SK-N-SH (cell line): ENCODE measurements at regions not wholly inside any gene's neighbourhood (a gene's known extent, or its start where the extent isn't known, plus 50 kb on each side); places are given as distances from the start of the nearest gene placed in this dataset.
A peak's percentile ranks its signal among the peaks of the same experiment; 100 is the strongest.

Source experiments
- CTCF ChIA-PET: fragments of 300-600, 350-600 bp; formaldehyde crosslinking; extraction: SDS; loops from one replicate; lab custom pipeline; 2021; lab: Yijun Ruan, JAX
- POLR2A ChIA-PET: fragments of 350-600 bp; sonication (Branson Sonifier 250); formaldehyde crosslinking; extraction: SDS; loops from one replicate; lab custom pipeline; 2020; ENCODE audit warnings: antibody characterized with exemption, inconsistent platforms; lab: Yijun Ruan, JAX
- DNase-seq: peaks from one replicate; pipeline ENCODE4 v3.0.0; 2012
- H2AFZ ChIP-seq: fragments of 200-600 bp; sonication (generic); 2 replicates; pipeline ENCODE4 v1.8.1; 2016; ENCODE audit warnings: antibody characterized with exemption, mild to moderate bottlenecking, low read depth
- H3F3A ChIP-seq: fragments of 200-600 bp; sonication (generic); replicated peaks from 2 replicates; pipeline ENCODE3; 2016; ENCODE audit warnings: antibody characterized with exemption, mild to moderate bottlenecking; ENCODE audit not compliant: insufficient read depth
- H3K27ac ChIP-seq, 2 experiments: fragments of 200-500 bp in 1 of 2; fragments of 200-600 bp in 1 of 2; sonication (Bioruptor generic) in 1 of 2; sonication (generic), shearing (Covaris generic) in 1 of 2; 2 replicates each; pipeline versions ENCODE4 v1.5.1 to v1.6.1; 2014 to 2016; ENCODE audit warnings: low read depth in 2 of 2, inconsistent platforms in 1 of 2, low read length in 1 of 2, mild to moderate bottlenecking in 1 of 2, mixed read lengths in 1 of 2
- H3K27me3 ChIP-seq: fragments of 200-600 bp; sonication (generic), shearing (Covaris generic); 2 replicates; pipeline ENCODE4 v1.6.1; 2016; ENCODE audit warnings: mixed run types; ENCODE audit not compliant: insufficient read depth
- H3K36me3 ChIP-seq, 2 experiments: fragments of 200-500 bp in 1 of 2; fragments of 200-600 bp in 1 of 2; sonication (Bioruptor generic) in 1 of 2; sonication (generic) in 1 of 2; replicated peaks in 1 of 2; 2 replicates each; pipeline versions ENCODE3 to v1.5.1; 2014 to 2016; ENCODE audit warnings: low read length in 1 of 2, mild to moderate bottlenecking in 1 of 2; ENCODE audit not compliant: insufficient read depth in 2 of 2, control insufficient read depth in 1 of 2
- H3K4me1 ChIP-seq, 2 experiments: fragments of 200-500 bp in 1 of 2; fragments of 200-600 bp in 1 of 2; sonication (Bioruptor generic) in 1 of 2; sonication (generic), shearing (Covaris generic) in 1 of 2; 2 replicates each; pipeline versions ENCODE4 v1.5.1 to v1.6.1; 2014 to 2016; ENCODE audit warnings: low read depth in 1 of 2, low read length in 1 of 2, mixed run types in 1 of 2; ENCODE audit not compliant: insufficient read depth in 2 of 2, control insufficient read depth in 1 of 2
- H3K4me2 ChIP-seq: fragments of 200-600 bp; sonication (generic), shearing (Covaris generic); 2 replicates; pipeline ENCODE4 v1.6.1; 2017; ENCODE audit warnings: mixed run types
- H3K4me3 ChIP-seq, 2 experiments: fragments of 200-500 bp in 1 of 2; fragments of 200-600 bp in 1 of 2; sonication (Bioruptor generic) in 1 of 2; sonication (generic), shearing (Covaris generic) in 1 of 2; 2 replicates each; pipeline versions ENCODE4 v1.5.1 to v1.8.1; 2014 to 2016; ENCODE audit warnings: low read depth in 2 of 2, inconsistent platforms in 1 of 2, low read length in 1 of 2, mild to moderate bottlenecking in 1 of 2, mixed read lengths in 1 of 2, moderate library complexity in 1 of 2
- H3K79me2 ChIP-seq: fragments of 200-600 bp; sonication (generic); 2 replicates; pipeline ENCODE4 v1.8.1; 2017; ENCODE audit warnings: mild to moderate bottlenecking; ENCODE audit not compliant: insufficient read depth
- H3K9ac ChIP-seq: fragments of 200-600 bp; sonication (generic); 2 replicates; pipeline ENCODE4 v1.6.1; 2017; ENCODE audit warnings: mixed run types
- H3K9me2 ChIP-seq: fragments of 200-600 bp; sonication (generic); 2 replicates; pipeline ENCODE4 v1.6.1; 2017; ENCODE audit warnings: mixed run types
- H3K9me3 ChIP-seq: fragments of 200-600 bp; sonication (generic); 2 replicates; pipeline ENCODE4 v1.6.1; 2017; ENCODE audit warnings: mixed run types, mild to moderate bottlenecking, moderate library complexity
- H4K20me1 ChIP-seq: fragments of 200-600 bp; sonication (generic); 2 replicates; pipeline ENCODE4 v1.6.1; 2017; ENCODE audit warnings: mild to moderate bottlenecking, mixed run types; ENCODE audit not compliant: insufficient read depth
- CTCF ChIP-seq: fragments of 200-600 bp; sonication (generic); IDR thresholded peaks from 2 replicates; pipeline ENCODE4 v1.6.1; 2017; ENCODE audit warnings: antibody characterized with exemption, mild to moderate bottlenecking, moderate library complexity
- EZH2phosphoT487 ChIP-seq: fragments of 200-600 bp; sonication (generic); IDR thresholded peaks from 2 replicates; pipeline ENCODE4 v1.6.1; 2017; ENCODE audit warnings: low read depth, mixed run types, mild to moderate bottlenecking, antibody characterized with exemption, moderate library complexity, borderline replicate concordance
- FOSL2 ChIP-seq: IDR thresholded peaks from 2 replicates; pipeline ENCODE4 v1.4.0; 2012; ENCODE audit warnings: low read depth, mild to moderate bottlenecking, moderate library complexity, borderline replicate concordance
- GABPA ChIP-seq: IDR thresholded peaks from 2 replicates; pipeline ENCODE4 v1.4.0; 2012; ENCODE audit warnings: low read depth, mild to moderate bottlenecking
- GATA2 ChIP-seq: sonication (generic); formaldehyde crosslinking; IDR thresholded peaks from 2 replicates; pipeline ENCODE4 v1.5.0; 2020; ENCODE audit warnings: mild to moderate bottlenecking, missing genetic modification reagents
- IRF3 ChIP-seq: fragments of 150-350 bp; IDR thresholded peaks from 2 replicates; pipeline ENCODE4 v1.6.1; 2016; ENCODE audit warnings: mild to moderate bottlenecking, low read depth, low read length
- JUND ChIP-seq: IDR thresholded peaks from 2 replicates; pipeline ENCODE4 v1.4.0; 2012
- MXI1 ChIP-seq: IDR thresholded peaks from 2 replicates; pipeline ENCODE4 v1.6.1; 2012; ENCODE audit warnings: mild to moderate bottlenecking, low read depth, low read length, improper control_type of control experiment
- NFIC ChIP-seq: IDR thresholded peaks from 2 replicates; pipeline ENCODE4 v1.4.0; 2012; ENCODE audit warnings: borderline replicate concordance
- PBX3 ChIP-seq: IDR thresholded peaks from 2 replicates; pipeline ENCODE4; 2012
- POLR2AphosphoS5 ChIP-seq: IDR thresholded peaks from 2 replicates; pipeline ENCODE4 v1.6.1; 2012; ENCODE audit warnings: low read depth, low read length
- RCOR1 ChIP-seq: fragments of 150-350 bp; IDR thresholded peaks from 2 replicates; pipeline ENCODE4 v1.6.1; 2017; ENCODE audit warnings: antibody characterized with exemption, low read length
- RFX5 ChIP-seq: IDR thresholded peaks from 2 replicates; pipeline ENCODE4 v1.6.1; 2012; ENCODE audit warnings: mild to moderate bottlenecking, improper control_type of control experiment, low read length
- RXRA ChIP-seq: IDR thresholded peaks from 2 replicates; pipeline ENCODE4 v1.4.0; 2012; ENCODE audit warnings: low read depth, mild to moderate bottlenecking, borderline replicate concordance
- SIN3A ChIP-seq: IDR thresholded peaks from 2 replicates; pipeline ENCODE4 v1.6.1; 2012; ENCODE audit warnings: low read depth, mild to moderate bottlenecking, low read length, moderate library complexity, borderline replicate concordance
- SMC3 ChIP-seq: IDR thresholded peaks from 2 replicates; pipeline ENCODE4 v1.6.1; 2012; ENCODE audit warnings: low read depth, low read length, improper control_type of control experiment
- TAF1 ChIP-seq: IDR thresholded peaks from 2 replicates; pipeline ENCODE4 v1.6.1; 2012; ENCODE audit warnings: low read depth, mild to moderate bottlenecking, low read length, moderate library complexity, borderline replicate concordance
- USF1 ChIP-seq: IDR thresholded peaks from 2 replicates; pipeline ENCODE4 v1.4.0; 2012; ENCODE audit warnings: low read depth, borderline replicate concordance
- YY1 ChIP-seq: IDR thresholded peaks from 2 replicates; pipeline ENCODE4 v1.4.0; 2012; ENCODE audit warnings: low read depth, mild to moderate bottlenecking
- ZBTB33 ChIP-seq: IDR thresholded peaks from 2 replicates; pipeline ENCODE4 v1.4.0; 2012; ENCODE audit warnings: low read depth, borderline replicate concordance
- WGBS: methylation state at CpG from one replicate; pipeline ENCODE4 v1.1.6; 2017; ENCODE audit warnings: low lambda C conversion rate; 5-methylcytosine and 5-hydroxymethylcytosine counted together

- no peak for TF ChIP-seq GABPA
- TF ChIP-seq TAF1: no peak
- no peak for TF ChIP-seq FOSL2
- TF ChIP-seq EZH2phosphoT487: no peak
- no peak for TF ChIP-seq RCOR1
- no peak for TF ChIP-seq IRF3
- no peak for TF ChIP-seq RXRA
- no peak for TF ChIP-seq GATA2
- no peak for TF ChIP-seq NFIC
- no peak for TF ChIP-seq YY1
- no peak for TF ChIP-seq ZBTB33
- TF ChIP-seq SMC3: no peak
- no peak for TF ChIP-seq MXI1
- H3K9me2 ChIP-seq: no peaks in the 10 kb centered on the region
- no peaks in the 10 kb centered on the region for H3K79me2 ChIP-seq
- DNase-seq: no peak
- no peak overlapping the region for H3K4me2 ChIP-seq
- no peak overlapping the region for H3K4me3 ChIP-seq
- H3K27me3 ChIP-seq: no peaks in the 10 kb centered on the region
- no peaks in the 10 kb centered on the region for H4K20me1 ChIP-seq
- 74% methylated on average over 1 of the region's 1 CpG for WGBS
- no peak overlapping the region for H3K9ac ChIP-seq
- no peak overlapping the region for H3K27ac ChIP-seq
- CTCF ChIA-PET: no interaction called here
- peaks cover 5 to 13% of the 10 kb centered on the region in 2 experiments; a peak in 3 of 4 replicates for H3K4me1 ChIP-seq
- H2AFZ ChIP-seq: no peak overlapping the region
- POLR2A ChIA-PET: no interaction called here
- H3K9me3 ChIP-seq: no peaks in the 10 kb centered on the region
- H3F3A ChIP-seq: no peaks in the 10 kb centered on the region
- no peaks in the 10 kb centered on the region for H3K36me3 ChIP-seq
Observed at GRCh38 chr2:18474700-18475099, 85.8 kb downstream of the RDH14 start.

- H3K9ac ChIP-seq: no peak overlapping the region
- no peaks in the 10 kb centered on the region for H3K79me2 ChIP-seq
- H3K9me2 ChIP-seq: no peaks in the 10 kb centered on the region
- H2AFZ ChIP-seq: peak overlapping the region; percentile 42; the same call in 1 of the 2 replicates
- no peak for DNase-seq
- peak overlapping the region in 1 of 2 experiments; percentile 40; a peak in 1 of 4 replicates for H3K27ac ChIP-seq
- H3K9me3 ChIP-seq: no peaks in the 10 kb centered on the region
- CTCF ChIA-PET: no interaction called here
- no peak overlapping the region for H3K4me3 ChIP-seq
- WGBS: 28% methylated on average over 9 of the region's 9 CpGs
- no peaks in the 10 kb centered on the region for H3F3A ChIP-seq
- POLR2A ChIA-PET: no interaction called here
- H3K27me3 ChIP-seq: no peaks in the 10 kb centered on the region
- peak overlapping the region; percentile 36 for H3K4me2 ChIP-seq
- H3K36me3 ChIP-seq: no peaks in the 10 kb centered on the region
- peaks cover 0 to 13% of the 10 kb centered on the region in 2 experiments; a peak in 1 of 4 replicates for H3K4me1 ChIP-seq
- no peaks in the 10 kb centered on the region for H4K20me1 ChIP-seq
- TF ChIP-seq MXI1 (no peak), SIN3A (no peak), EZH2phosphoT487 (no peak), RFX5 (no peak), POLR2AphosphoS5 (no peak), PBX3 (peak; percentile 73), RXRA (no peak), CTCF (no peak), GATA2 (no peak), USF1 (no peak), JUND (peak; percentile 45)
Observed at GRCh38 chr2:18473241-18474181, 86.9 kb downstream of the RDH14 start.
